ENCODE measurements at regions not wholly inside any gene's neighbourhood (a gene's known extent, or its start where the extent isn't known, plus 50 kb on each side); places are given as distances from the start of the nearest gene placed in this dataset.

- TF ChIP-seq CTCF (conservative IDR thresholded peaks at IDR 0.05; ENCODE audit: low read depth, low read length): no peak
- H3K4me3 ChIP-seq (ENCODE audit: low read depth, low read length): no peak overlapping the region
- DNase-seq (ENCODE audit: low read depth): no peak
These were observed 107.4 kb downstream of the FAM204A start for GRCh38 chr10:118234683-118235082.

- no peak overlapping the region for H3K4me3 ChIP-seq (ENCODE audit: low read depth, low read length)
- no peak for TF ChIP-seq CTCF (conservative IDR thresholded peaks at IDR 0.05; ENCODE audit: low read depth, low read length)
- no peak for DNase-seq (ENCODE audit: low read depth)
These were observed 121.7 kb downstream of the FAM204A start for GRCh38 chr10:118220346-118220850.

- H3K4me3 ChIP-seq (ENCODE audit: low read depth, low read length): no peak overlapping the region
- no peak for TF ChIP-seq CTCF (conservative IDR thresholded peaks at IDR 0.05; ENCODE audit: low read depth, low read length)
- no peak for DNase-seq (ENCODE audit: low read depth)
These were observed 123.6 kb downstream of the FAM204A start for GRCh38 chr10:118218562-118218961.

GRCh38 chr10:118216571-118217170 lies 125.5 kb downstream of the FAM204A start:
- no peak for TF ChIP-seq CTCF (conservative IDR thresholded peaks at IDR 0.05; ENCODE audit: low read depth, low read length)

GRCh38 chr10:118216020-118216419 lies 126.1 kb downstream of the FAM204A start:
- no peak overlapping the region for H3K4me3 ChIP-seq (ENCODE audit: low read depth, low read length)
- no peak for DNase-seq (ENCODE audit: low read depth)
- no peak for TF ChIP-seq CTCF (conservative IDR thresholded peaks at IDR 0.05; ENCODE audit: low read depth, low read length)

More at GRCh38 chr10:118216571-118217170, 125.5 kb downstream of the FAM204A start:
- H3K4me3 ChIP-seq (ENCODE audit: low read depth, low read length): no peak overlapping the region
- DNase-seq (ENCODE audit: low read depth): no peak

- DNase-seq (ENCODE audit: low read depth): no peak
- H3K4me3 ChIP-seq (ENCODE audit: low read depth, low read length): no peak overlapping the region
- TF ChIP-seq CTCF (conservative IDR thresholded peaks at IDR 0.05; ENCODE audit: low read depth, low read length): no peak
These were observed 127.3 kb downstream of the FAM204A start for GRCh38 chr10:118214776-118215175.

GRCh38 chr10:118213436-118213835 lies 128.7 kb downstream of the FAM204A start:
- no peak for TF ChIP-seq CTCF (conservative IDR thresholded peaks at IDR 0.05; ENCODE audit: low read depth, low read length)
- no peak overlapping the region for H3K4me3 ChIP-seq (ENCODE audit: low read depth, low read length)
- no peak for DNase-seq (ENCODE audit: low read depth)
